GM12872 (cell line): ENCODE measurements at regions not wholly inside any gene's neighbourhood (a gene's known extent, or its start where the extent isn't known, plus 50 kb on each side); places are given as distances from the start of the nearest gene placed in this dataset.

Experiments used
- CTCF ChIP-seq: IDR thresholded peaks from 3 replicates; pipeline ENCODE4 v1.5.1; 2011; ENCODE audit warnings: low read depth, mild to moderate bottlenecking, low read length, moderate library complexity; ENCODE audit not compliant: insufficient read depth

DNA sequence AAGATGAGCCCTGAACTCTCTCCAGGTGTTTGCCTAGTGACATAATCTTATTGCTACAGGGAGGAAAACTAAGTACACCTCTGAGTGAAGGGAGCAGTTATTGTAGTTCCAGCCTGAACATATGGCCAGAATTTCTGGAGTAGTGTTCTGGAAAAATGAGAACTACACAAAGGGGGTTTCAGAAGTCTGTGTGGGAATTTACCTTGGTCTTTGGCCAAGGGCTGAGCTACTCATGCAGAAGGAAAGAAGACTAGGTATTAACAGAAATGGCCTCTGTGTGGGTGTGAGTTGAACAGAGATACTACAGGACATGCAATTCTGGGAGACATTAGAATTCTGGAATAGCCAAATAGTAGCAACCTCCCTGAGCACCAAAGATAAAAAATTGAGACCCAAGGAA lies 1009.7 kb upstream of the GJE1 start:
- no peak for TF ChIP-seq CTCF

DNA sequence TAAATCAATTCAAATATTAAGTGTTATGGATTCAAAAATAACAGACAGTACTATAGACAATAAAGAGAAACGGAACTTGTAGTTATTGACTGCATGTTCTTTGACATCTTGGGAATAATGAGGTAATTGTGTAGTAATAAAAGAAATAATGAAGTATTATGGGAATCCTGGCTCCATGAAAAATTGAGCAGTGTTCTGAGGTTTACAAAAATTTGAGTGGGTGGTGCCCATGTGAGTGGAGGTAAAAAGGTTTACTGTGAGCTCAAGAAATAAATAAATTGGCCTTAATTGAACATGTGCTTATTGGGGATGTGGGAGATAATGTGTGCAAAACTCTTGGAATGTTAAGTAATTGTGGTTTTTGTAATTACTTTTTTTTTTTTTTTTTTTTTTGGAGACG lies 1013.7 kb upstream of the GJE1 start:
- TF ChIP-seq CTCF = no peak

DNA sequence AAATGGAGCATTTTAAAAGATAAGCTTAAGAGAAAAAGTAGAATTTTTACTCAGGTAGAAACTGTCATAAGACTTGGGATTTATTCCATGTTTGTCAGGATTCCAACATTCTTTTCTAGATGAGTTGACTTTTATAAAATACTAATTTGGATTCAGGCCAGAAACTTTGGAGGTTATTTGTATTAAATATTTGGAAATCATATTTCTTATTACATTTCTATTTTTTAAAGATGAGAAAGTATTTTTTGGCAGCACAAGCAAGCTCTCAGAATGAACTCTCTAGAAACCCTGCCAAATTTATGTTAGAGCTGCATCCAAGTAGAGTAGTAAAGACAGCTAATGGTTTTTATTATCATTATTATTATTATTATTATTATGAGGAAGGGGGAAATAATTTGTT lies 1014.9 kb upstream of the GJE1 start:
- no peak for TF ChIP-seq CTCF

DNA sequence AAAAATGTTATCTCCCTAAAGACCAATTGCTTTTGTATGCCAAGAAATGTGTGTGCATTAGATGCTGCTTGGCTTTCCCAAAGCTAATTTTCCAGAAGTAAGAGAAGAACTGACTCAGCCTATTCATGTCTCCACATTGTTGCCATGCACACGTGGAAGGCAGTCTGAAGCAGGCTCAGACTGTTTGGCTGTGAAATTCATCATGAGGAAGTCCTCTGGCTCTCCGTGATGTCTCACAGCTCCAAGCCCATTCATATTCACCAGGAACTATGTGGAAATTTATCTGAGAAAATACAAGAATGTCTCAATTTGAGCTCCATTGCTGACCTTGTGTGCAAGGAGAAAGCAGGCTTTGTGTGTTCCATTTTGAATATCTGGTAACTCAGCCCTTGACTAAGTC lies 1022.2 kb upstream of the GJE1 start:
- no peak for TF ChIP-seq CTCF

- no peak for TF ChIP-seq CTCF
Measured at GRCh38 chr6:141107591-141108160, 1025.0 kb upstream of the GJE1 start.

- TF ChIP-seq CTCF = no peak
Measured at GRCh38 chr6:141105481-141105880, 1027.2 kb upstream of the GJE1 start.

DNA sequence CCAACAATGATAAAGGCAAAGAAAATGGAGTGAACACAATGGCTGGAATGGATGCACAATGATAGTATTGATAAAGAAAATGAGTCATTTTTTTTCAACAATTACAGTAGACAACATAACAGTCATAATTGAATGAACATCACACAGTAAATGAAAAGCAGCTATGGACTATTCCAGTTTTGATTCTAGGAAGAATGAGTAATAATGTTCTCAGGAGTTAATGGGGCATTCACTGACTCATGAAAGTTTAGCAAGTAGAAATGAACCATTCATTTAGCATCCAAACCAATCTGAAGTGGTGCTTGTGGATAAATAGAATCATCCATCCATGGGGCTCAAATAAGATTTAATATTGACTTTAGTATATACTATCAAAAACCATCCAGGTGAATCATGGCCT lies 1029.5 kb upstream of the GJE1 start:
- no peak for TF ChIP-seq CTCF
